ENCODE measurements at regions not wholly inside any gene's neighbourhood (a gene's known extent, or its start where the extent isn't known, plus 50 kb on each side); places are given as distances from the start of the nearest gene placed in this dataset.

- DNase-seq (ENCODE audit: low read depth in 2 of 2), result no peak
Measured at GRCh38 chr1:34330061-34330460, 153.4 kb downstream of the C1orf94 start.

- DNase-seq (ENCODE audit: low read depth in 2 of 2), result no peak
Measured at GRCh38 chr1:34331020-34331926, 154.6 kb downstream of the C1orf94 start.

- no peak for DNase-seq (ENCODE audit: low read depth in 2 of 2)
Measured at GRCh38 chr1:34332996-34333395, 156.3 kb downstream of the C1orf94 start.

- no peak for DNase-seq (ENCODE audit: low read depth in 2 of 2)
Measured at GRCh38 chr1:34338871-34339270, 162.2 kb downstream of the C1orf94 start.

- DNase-seq (ENCODE audit: low read depth in 2 of 2), result no peak
Measured at GRCh38 chr1:34341896-34342295, 165.2 kb downstream of the C1orf94 start.

- no peak for DNase-seq (ENCODE audit: low read depth in 2 of 2)
Measured at GRCh38 chr1:34342334-34342733, 165.6 kb downstream of the C1orf94 start.

- no peak for DNase-seq (ENCODE audit: low read depth in 2 of 2)
Measured at GRCh38 chr1:34346128-34346527, 169.4 kb downstream of the C1orf94 start.

- no peak for DNase-seq (ENCODE audit: low read depth in 2 of 2)
Measured at GRCh38 chr1:34353409-34353808, 176.7 kb downstream of the C1orf94 start.

- no peak for DNase-seq (ENCODE audit: low read depth in 2 of 2)
Measured at GRCh38 chr1:34354367-34354766, 177.7 kb downstream of the C1orf94 start.

- no peak for DNase-seq (ENCODE audit: low read depth in 2 of 2)
Measured at GRCh38 chr1:34356853-34357252, 180.1 kb downstream of the C1orf94 start.

- no peak for DNase-seq (ENCODE audit: low read depth in 2 of 2)
Measured at GRCh38 chr1:34358636-34359035, 181.9 kb downstream of the C1orf94 start.

GRCh38 chr1:34359411-34359810, 182.7 kb downstream of the C1orf94 start:
- DNase-seq (ENCODE audit: low read depth in 2 of 2), result no peak

- no peak for DNase-seq (ENCODE audit: low read depth in 2 of 2)
Measured at GRCh38 chr1:34360574-34360973, 183.9 kb downstream of the C1orf94 start.

- no peak for DNase-seq (ENCODE audit: low read depth in 2 of 2)
Measured at GRCh38 chr1:34361121-34361520, 184.4 kb downstream of the C1orf94 start.

- no peak for DNase-seq (ENCODE audit: low read depth in 2 of 2)
Measured at GRCh38 chr1:34361781-34362357, 185.2 kb downstream of the C1orf94 start.

GRCh38 chr1:34362949-34363348, 186.2 kb downstream of the C1orf94 start:
- DNase-seq (ENCODE audit: low read depth in 2 of 2), result no peak

- DNase-seq (ENCODE audit: low read depth in 2 of 2), result no peak
Measured at GRCh38 chr1:34363447-34363846, 186.7 kb downstream of the C1orf94 start.

GRCh38 chr1:34363915-34364314, 187.2 kb downstream of the C1orf94 start:
- DNase-seq (ENCODE audit: low read depth in 2 of 2), result no peak

GRCh38 chr1:34364376-34364775, 187.7 kb downstream of the C1orf94 start:
- DNase-seq (ENCODE audit: low read depth in 2 of 2), result no peak

GRCh38 chr1:34365295-34365694, 188.6 kb downstream of the C1orf94 start:
- no peak for DNase-seq (ENCODE audit: low read depth in 2 of 2)

GRCh38 chr1:34366875-34367624, 190.3 kb downstream of the C1orf94 start:
- no peak for DNase-seq (ENCODE audit: low read depth in 2 of 2)

- DNase-seq (ENCODE audit: low read depth in 2 of 2), result no peak
Measured at GRCh38 chr1:34367954-34368353, 191.2 kb downstream of the C1orf94 start.

Measured in stimulated activated CD8-positive, alpha-beta memory T cell treated with anti-CD3 and anti-CD28 coated beads, Interleukin-2, amount 100 ng/mL, for 48 hours (primary cell).